22Rv1 (cell line): ENCODE measurements at regions not wholly inside any gene's neighbourhood (a gene's known extent, or its start where the extent isn't known, plus 50 kb on each side); places are given as distances from the start of the nearest gene placed in this dataset.

Source experiments
- ZFX ChIP-seq: fragments of 450-650 bp; IDR thresholded peaks from 2 replicates; pipeline ENCODE4 v1.6.1; 2017; ENCODE audit warnings: antibody characterized with exemption, borderline replicate concordance
- TF ChIP-seq, protein P1 (sequence below): fragments of 450-650 bp; IDR thresholded peaks from 2 replicates; pipeline ENCODE4 v1.5.1; 2017; ENCODE audit warnings: mild to moderate bottlenecking

DNA sequence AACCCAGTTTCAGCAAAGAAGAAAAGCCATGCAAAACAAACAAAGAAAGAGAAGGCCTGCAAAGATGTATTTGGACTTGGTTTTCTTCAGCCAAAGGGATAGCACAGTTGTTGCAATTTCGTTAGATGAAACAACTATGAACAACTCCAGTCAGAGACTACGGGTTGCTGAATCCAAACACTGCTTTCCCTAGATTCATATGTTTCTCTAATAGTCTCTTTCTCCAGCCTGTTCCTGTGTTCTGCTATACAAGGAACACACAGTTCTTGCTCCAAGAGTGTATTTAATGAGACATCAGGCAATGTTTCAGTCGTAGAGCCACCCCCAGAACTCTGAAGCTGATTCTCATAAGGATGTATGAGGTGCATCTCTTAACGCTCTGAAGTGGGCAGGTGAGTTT, 162.5 kb upstream of the TBL1X start:
- TF ChIP-seq, protein P1, sequence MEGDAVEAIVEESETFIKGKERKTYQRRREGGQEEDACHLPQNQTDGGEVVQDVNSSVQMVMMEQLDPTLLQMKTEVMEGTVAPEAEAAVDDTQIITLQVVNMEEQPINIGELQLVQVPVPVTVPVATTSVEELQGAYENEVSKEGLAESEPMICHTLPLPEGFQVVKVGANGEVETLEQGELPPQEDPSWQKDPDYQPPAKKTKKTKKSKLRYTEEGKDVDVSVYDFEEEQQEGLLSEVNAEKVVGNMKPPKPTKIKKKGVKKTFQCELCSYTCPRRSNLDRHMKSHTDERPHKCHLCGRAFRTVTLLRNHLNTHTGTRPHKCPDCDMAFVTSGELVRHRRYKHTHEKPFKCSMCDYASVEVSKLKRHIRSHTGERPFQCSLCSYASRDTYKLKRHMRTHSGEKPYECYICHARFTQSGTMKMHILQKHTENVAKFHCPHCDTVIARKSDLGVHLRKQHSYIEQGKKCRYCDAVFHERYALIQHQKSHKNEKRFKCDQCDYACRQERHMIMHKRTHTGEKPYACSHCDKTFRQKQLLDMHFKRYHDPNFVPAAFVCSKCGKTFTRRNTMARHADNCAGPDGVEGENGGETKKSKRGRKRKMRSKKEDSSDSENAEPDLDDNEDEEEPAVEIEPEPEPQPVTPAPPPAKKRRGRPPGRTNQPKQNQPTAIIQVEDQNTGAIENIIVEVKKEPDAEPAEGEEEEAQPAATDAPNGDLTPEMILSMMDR = no peak
- no peak for TF ChIP-seq ZFX
